Mesothelial cell of epicardium (in vitro differentiated cells): ENCODE measurements at regions not wholly inside any gene's neighbourhood (a gene's known extent, or its start where the extent isn't known, plus 50 kb on each side); places are given as distances from the start of the nearest gene placed in this dataset.

Experiments
- DNase-seq, 2 experiments: peaks; one replicate each; pipeline ENCODE4 v3.0.0; 2021; ENCODE audit warnings: low spot score in 2 of 2; ENCODE audit not compliant: unreplicated experiment in 2 of 2
- H3K27ac Mint-ChIP-seq: 2 replicates; pipeline ENCODE4 v1.8.0; 2021; ENCODE audit warnings: mixed read lengths
- H3K27me3 Mint-ChIP-seq: 2 replicates; pipeline ENCODE4 v1.8.0; 2021; ENCODE audit warnings: low read depth, mixed read lengths
- H3K36me3 Mint-ChIP-seq: 2 replicates; pipeline ENCODE4 v1.8.0; 2021; ENCODE audit warnings: mixed read lengths
- H3K4me1 Mint-ChIP-seq: 2 replicates; pipeline ENCODE4 v1.8.0; 2021; ENCODE audit warnings: mixed read lengths
- H3K4me3 Mint-ChIP-seq: 2 replicates; pipeline ENCODE4 v1.8.0; 2021; ENCODE audit warnings: mild to moderate bottlenecking, moderate library complexity, mixed read lengths
- H3K9me3 Mint-ChIP-seq: 2 replicates; pipeline ENCODE4 v1.8.0; 2021; ENCODE audit warnings: mixed read lengths
- CTCF ChIP-seq: fragments of 200-600 bp; sonication (generic); IDR thresholded peaks from one replicate; pipeline ENCODE4 v1.5.0; 2021; ENCODE audit warnings: antibody characterized with exemption; ENCODE audit not compliant: unreplicated experiment

GRCh38 chr13:82298106-82298505 is 1584.2 kb downstream of the SLITRK1 start:
- peaks cover 1% of the 10 kb centered on the region for H3K36me3 Mint-ChIP-seq
- TF ChIP-seq CTCF = no peak
- peaks cover 19% of the 10 kb centered on the region for H3K9me3 Mint-ChIP-seq
- H3K27ac Mint-ChIP-seq = no peak overlapping the region
- H3K4me3 Mint-ChIP-seq = no peak overlapping the region
- H3K4me1 Mint-ChIP-seq = peaks cover 8% of the 10 kb centered on the region
- no peaks in the 10 kb centered on the region for H3K27me3 Mint-ChIP-seq
- no peak for DNase-seq

- Mint-ChIP-seq H3K4me3 (no peak overlapping the region), H3K27ac (peak overlapping the region; percentile 48), H3K9me3 (peaks cover 4% of the 10 kb centered on the region), H3K4me1 (peaks cover 17% of the 10 kb centered on the region), H3K36me3 (no peaks in the 10 kb centered on the region), H3K27me3 (no peaks in the 10 kb centered on the region)
- DNase-seq = no peak
- TF ChIP-seq CTCF = no peak
Observed at GRCh38 chr13:82294226-82294625, 1588.0 kb downstream of the SLITRK1 start.

- no peak for TF ChIP-seq CTCF
- peaks cover 13% of the 10 kb centered on the region for H3K9me3 Mint-ChIP-seq
Observed at GRCh38 chr13:82292334-82292733, 1589.9 kb downstream of the SLITRK1 start.

GRCh38 chr13:82291852-82292251 is 1590.4 kb downstream of the SLITRK1 start:
- TF ChIP-seq CTCF = no peak
- Mint-ChIP-seq H3K9me3 (peaks cover 14% of the 10 kb centered on the region), H3K27me3 (no peaks in the 10 kb centered on the region), H3K36me3 (peaks cover 2% of the 10 kb centered on the region), H3K4me3 (no peak overlapping the region), H3K27ac (no peak overlapping the region), H3K4me1 (peaks cover 17% of the 10 kb centered on the region)
- DNase-seq = no peak

More at GRCh38 chr13:82292334-82292733, 1589.9 kb downstream of the SLITRK1 start:
- H3K27me3 Mint-ChIP-seq = no peaks in the 10 kb centered on the region
- H3K4me1 Mint-ChIP-seq = peaks cover 17% of the 10 kb centered on the region
- DNase-seq = no peak
- peaks cover 2% of the 10 kb centered on the region for H3K36me3 Mint-ChIP-seq
- no peak overlapping the region for H3K27ac Mint-ChIP-seq
- no peak overlapping the region for H3K4me3 Mint-ChIP-seq

- peaks cover 3% of the 10 kb centered on the region for H3K9me3 Mint-ChIP-seq
- no peaks in the 10 kb centered on the region for H3K36me3 Mint-ChIP-seq
- no peaks in the 10 kb centered on the region for H3K27me3 Mint-ChIP-seq
- TF ChIP-seq CTCF = no peak
- H3K4me1 Mint-ChIP-seq = no peaks in the 10 kb centered on the region
- no peak overlapping the region for H3K4me3 Mint-ChIP-seq
- H3K27ac Mint-ChIP-seq = no peak overlapping the region
- DNase-seq = no peak
Observed at GRCh38 chr13:82275644-82276043, 1606.6 kb downstream of the SLITRK1 start.

- Mint-ChIP-seq H3K36me3 (no peaks in the 10 kb centered on the region), H3K4me1 (peaks cover 2% of the 10 kb centered on the region), H3K4me3 (no peak overlapping the region), H3K27ac (no peak overlapping the region), H3K9me3 (no peaks in the 10 kb centered on the region), H3K27me3 (no peaks in the 10 kb centered on the region)
- no peak for TF ChIP-seq CTCF
- no peak for DNase-seq
Observed at GRCh38 chr13:82259284-82259683, 1623.0 kb downstream of the SLITRK1 start.
